ENCODE measurements at regions not wholly inside any gene's neighbourhood (a gene's known extent, or its start where the extent isn't known, plus 50 kb on each side); places are given as distances from the start of the nearest gene placed in this dataset.
"Not testable (repeated sequence)": the region's sequence is repeated elsewhere in the genome, so short reads cannot be mapped to it uniquely, and the experiment has no call there.

DNA sequence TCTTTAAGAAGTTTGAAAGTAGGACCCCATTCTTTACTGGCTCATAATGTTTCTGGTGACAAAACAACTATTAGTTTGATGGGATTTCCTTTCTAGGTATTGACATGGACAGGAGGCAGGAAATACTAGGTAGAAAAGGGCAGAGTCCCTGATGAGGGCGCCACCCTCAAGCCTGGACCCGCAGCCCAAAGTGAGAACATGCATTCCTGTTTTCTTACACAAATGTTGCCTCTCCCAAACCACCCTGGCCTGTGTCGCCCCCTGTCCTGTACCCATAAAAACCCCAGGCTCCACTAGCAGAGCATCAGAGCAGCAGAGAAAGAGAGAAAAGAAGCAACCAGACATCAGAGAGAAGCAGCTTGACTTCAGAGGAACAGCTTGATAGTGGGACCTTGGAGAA, 1055.2 kb upstream of the POT1 start:
- DNase-seq (ENCODE audit: low spot score), result no peak

DNA sequence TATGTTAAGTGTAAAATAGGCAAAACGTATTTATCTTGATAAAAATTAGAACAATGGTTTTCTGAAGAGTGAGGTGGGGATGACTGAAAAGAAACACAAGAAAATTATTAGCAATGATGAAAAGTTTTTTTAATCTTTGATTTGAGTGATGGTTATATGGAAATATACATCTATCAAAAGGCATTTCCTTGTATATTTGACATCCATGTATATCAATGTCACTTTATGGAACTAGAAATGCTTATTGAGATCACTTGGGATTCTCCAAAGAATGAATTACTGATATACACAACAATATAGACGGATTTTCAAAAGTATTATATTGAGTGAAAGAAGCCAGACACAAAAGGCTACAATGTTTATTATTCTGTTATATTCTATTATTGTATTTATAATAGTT, 1042.0 kb upstream of the POT1 start:
- no peak for DNase-seq (ENCODE audit: low spot score)

- DNase-seq (ENCODE audit: low spot score), result no peak
Observed at GRCh38 chr7:125966278-125967048, 1036.8 kb upstream of the POT1 start.

DNA sequence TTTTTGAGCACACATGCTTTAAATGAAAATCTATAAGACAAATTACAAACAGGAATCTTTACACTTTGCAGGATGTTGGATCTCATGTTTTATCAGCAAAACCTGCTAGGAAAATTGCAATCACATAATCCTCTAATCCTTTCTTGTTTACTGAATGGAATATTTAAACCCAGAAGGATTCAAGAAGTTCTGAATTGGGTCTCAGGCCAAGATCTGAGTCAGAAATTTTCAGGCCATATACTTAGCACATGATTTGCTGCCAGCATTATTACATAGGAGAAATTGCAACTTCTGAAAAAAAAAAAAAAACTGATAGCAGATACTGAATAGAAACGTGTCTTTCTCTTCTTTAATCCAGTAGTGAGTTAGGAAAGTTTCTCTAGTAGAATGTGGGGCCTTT, 1005.3 kb upstream of the POT1 start:
- DNase-seq (ENCODE audit: low spot score), result no peak

DNA sequence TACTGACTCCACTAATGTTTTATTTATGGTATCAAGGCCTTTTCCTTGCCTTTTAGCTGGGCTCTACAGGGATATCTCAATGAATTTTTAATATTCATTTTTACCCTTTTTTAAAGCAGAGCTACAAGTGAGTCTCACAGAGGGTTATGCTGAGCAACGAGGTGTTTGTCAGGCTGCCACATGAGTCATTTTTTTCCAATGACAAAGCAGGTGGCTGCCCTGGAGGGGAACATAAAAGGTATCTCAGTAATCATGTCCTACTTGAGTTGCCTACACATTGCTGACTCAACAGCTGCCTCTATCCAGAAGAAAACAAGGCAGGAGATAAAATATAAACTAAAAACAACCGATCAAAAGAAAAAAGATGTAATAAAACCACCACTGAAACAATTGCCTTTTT, 1004.9 kb upstream of the POT1 start:
- no peak for DNase-seq (ENCODE audit: low spot score)

- DNase-seq (ENCODE audit: low spot score), result no peak
Observed at GRCh38 chr7:125930848-125931247, 1001.2 kb upstream of the POT1 start.

GRCh38 chr7:125927556-125927955, 997.9 kb upstream of the POT1 start:
- no peak for DNase-seq (ENCODE audit: low spot score)

GRCh38 chr7:125926621-125927020, 997.0 kb upstream of the POT1 start:
- DNase-seq (ENCODE audit: low spot score), result no peak

DNA sequence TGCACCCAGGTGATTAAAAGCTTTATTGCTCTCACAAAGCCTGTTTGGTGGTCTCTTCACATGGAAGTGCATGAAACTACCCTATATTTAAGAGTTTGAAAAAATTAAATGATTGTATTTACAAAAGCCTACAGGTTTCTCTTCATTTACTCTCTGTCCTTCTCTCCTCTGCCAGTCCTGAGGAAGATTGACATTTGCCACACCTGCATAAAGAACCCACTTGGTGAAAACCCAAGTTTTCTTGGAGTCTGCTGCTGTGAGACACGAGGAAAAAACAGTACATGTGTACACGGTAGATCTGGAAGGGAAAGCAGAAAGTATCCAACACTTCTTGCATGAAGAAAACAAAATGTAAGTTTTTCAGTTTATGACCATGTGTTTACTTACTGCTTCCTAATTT, 994.4 kb upstream of the POT1 start:
- DNase-seq (ENCODE audit: low spot score), result no peak

DNA sequence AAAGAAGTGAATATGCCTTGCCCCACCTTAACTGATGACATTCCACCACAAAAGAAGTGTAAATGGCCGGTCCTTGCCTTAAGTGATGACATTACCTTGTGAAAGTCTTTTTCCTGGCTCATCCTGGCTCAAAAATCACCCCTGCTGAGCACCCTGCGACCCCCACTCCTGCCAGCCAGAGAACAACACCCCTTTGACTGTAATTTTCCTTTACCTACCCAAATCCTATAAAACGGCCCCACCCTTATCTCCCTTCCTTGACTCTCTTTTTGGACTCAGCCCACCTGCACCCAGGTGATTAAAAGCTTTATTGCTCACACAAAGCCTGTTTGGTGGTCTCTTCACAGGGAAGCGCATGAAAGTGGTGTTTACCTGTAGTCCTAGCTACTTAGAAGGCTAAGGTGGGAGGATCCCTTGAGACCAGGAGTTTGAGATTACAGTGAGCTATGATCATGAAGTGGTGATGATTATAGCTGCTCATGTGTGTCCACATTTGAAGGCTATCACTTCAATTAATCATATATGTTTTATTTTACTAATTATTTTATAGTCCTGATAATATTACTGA, 985.8 kb upstream of the POT1 start:
- not testable (repeated sequence) for DNase-seq (ENCODE audit: low spot score)

DNA sequence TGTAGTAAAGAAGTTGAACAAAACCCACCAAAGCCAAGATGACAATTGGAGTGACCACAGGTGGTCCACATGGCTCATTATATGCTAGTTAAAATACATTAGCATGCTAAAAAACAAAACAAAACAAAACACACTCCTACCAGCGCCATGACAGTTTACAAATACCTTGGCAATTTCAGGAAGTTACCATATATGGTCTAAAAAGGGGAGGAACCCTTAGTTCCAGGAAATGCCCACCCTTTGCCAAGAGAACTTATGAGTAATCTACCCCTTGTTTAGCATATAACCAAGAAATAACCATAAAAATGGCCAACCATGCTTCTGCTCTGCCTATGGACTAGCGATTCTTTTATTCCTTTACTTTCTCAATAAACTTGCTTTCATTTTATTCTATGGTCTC, 979.1 kb upstream of the POT1 start:
- no peak for DNase-seq (ENCODE audit: low spot score)

GRCh38 chr7:125899577-125899976, 970.0 kb upstream of the POT1 start:
- DNase-seq (ENCODE audit: low spot score), result no peak

- no peak for DNase-seq (ENCODE audit: low spot score)
Observed at GRCh38 chr7:125892434-125892833, 962.8 kb upstream of the POT1 start.

DNA sequence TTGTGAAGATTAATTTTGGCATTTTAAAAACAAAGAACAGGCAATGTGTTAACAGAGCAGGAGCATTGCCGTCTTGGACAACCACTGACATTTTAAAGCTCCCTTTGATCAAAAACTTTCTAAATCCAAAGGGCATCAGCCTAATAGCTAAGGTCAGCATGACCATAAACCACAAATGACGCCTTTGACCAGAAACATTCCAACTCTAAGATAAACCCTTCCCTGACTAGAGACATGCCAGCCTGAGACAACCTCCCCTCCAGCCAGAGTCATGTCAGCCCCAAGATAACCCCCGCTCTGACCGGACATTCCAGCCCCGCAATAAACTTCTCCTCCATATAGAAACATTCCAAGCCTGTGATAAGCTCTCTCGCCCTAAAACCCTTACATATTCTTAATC, 949.4 kb upstream of the POT1 start:
- no peak for DNase-seq (ENCODE audit: low spot score)

DNA sequence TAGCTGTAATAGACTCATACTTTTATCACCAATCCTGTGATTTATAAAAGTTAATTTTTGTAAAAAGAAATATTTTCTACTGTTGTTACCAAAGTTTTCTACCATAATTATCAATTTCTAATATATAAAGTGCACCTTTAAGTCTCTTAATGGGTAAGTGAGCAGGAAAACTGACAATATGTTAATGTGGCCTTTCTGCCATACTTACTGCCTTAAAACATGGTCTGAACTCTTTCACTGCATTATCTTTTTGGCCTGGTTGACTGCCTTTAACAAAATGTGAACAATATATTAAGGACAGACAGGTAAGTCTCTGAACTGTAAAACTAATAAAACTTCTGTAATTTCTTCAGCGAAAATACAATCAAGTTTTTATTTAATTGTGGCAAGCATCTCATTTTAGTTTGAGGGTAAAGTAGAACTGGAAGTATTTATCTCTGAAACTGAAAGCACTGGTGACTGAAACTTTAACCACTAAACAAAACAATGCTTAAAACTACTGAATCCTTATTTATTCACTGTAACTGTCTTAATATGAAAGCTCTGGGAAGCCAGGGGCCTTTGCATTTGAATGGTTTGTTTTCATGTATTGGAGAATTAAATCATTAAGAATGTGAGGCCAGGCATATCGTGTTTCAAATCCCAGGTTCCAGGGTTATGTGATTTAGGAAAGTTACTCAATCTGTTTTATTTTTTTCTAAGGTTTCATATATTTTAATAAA, 948.8 kb upstream of the POT1 start:
- no peak for DNase-seq (ENCODE audit: low spot score)

DNA sequence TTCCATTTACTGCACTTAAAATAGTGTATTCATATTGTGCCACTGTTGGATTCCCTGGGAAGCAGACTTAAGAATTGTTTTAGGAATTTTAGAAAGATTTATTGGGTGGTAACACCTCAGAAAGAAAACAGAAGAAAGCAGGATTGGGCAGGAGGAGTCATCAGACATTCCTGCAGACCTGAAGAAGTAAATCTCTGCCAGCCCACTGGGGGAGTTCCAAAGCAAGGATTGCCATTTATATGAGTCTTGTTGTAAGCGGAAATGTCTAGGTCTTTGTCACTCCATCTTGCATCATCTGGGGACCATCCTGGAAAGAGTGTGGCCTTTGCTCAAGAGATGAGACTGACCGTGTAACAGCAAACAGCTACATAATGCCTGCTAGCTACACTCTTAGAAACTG, 947.6 kb upstream of the POT1 start:
- no peak for DNase-seq (ENCODE audit: low spot score)

DNA sequence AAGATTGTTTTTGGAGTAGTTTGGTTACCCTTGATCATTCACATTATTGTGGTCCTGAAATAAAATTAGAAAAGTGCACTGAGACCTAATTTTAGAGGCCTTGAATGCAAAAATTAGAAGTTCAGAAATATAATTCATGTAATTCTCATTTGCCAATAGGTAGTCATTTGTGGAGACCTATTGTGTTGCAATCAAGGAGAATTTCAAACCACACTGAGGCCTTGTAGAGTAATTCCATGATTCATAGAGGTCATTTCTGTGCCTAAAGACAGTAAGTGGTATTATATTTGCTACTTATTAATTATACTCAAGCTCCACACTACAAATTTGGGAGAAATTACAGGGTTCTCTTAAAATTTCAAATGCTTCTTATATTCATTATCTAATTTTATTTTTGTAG, 946.8 kb upstream of the POT1 start:
- no peak for DNase-seq (ENCODE audit: low spot score)

- DNase-seq (ENCODE audit: low spot score), result no peak
Observed at GRCh38 chr7:125871431-125871830, 941.8 kb upstream of the POT1 start.

GRCh38 chr7:125857606-125858005, 928.0 kb upstream of the POT1 start:
- DNase-seq (ENCODE audit: low spot score), result no peak

DNA sequence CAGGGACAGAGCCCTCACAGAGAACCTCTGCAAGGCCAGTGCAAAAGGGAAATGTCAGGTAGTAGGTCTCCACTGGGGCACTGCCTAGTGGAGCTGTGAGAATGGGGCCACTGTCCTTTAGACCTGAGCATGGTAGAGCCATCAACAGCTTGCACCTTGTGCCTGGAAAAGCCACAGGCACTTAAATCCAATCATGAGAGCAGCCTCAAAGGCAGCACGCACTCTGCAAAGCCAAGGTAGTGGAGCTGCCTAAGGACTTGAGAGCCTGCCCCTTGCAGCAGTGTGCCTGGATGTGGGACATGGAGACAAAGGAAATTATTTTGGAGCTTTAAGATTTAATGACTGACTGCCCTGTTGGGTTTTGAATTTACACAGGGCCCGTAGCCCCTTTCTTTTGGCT, 918.5 kb upstream of the POT1 start:
- DNase-seq (ENCODE audit: low spot score), result no peak

DNA sequence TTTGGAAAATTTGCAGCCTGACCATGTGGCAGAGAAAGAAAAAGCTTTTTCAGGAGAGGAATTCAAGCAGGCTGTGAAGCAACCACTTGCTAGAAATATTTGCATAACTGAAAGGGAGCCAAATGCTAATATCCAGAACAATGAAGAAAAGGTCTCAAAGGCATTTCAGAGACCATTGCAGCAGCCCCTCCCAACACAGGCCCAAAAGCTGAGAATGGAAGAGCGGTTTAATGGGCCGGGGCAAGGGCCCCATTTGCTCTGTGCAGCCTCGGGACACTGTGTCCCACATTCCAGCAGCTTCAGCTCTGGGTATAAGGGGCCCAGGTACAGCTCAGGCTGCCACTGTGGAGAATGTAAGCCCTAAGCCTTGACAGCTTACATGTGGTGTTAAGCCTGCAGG, 918.1 kb upstream of the POT1 start:
- DNase-seq (ENCODE audit: low spot score), result no peak

GRCh38 chr7:125847055-125847454, 917.4 kb upstream of the POT1 start:
- DNase-seq (ENCODE audit: low spot score), result no peak

- no peak for DNase-seq (ENCODE audit: low spot score)
Observed at GRCh38 chr7:125845686-125846085, 916.1 kb upstream of the POT1 start.

GRCh38 chr7:125834421-125834820, 904.8 kb upstream of the POT1 start:
- no peak for DNase-seq (ENCODE audit: low spot score)
